Anterior cingulate cortex (tissue), 58 donors: ENCODE measurements at regions not wholly inside any gene's neighbourhood (a gene's known extent, or its start where the extent isn't known, plus 50 kb on each side); places are given as distances from the start of the nearest gene placed in this dataset.
"Not testable (repeated sequence)": the region's sequence is repeated elsewhere in the genome, so short reads cannot be mapped to it uniquely, and the experiment has no call there.

ENCODE experiments used
- DNase-seq, 58 donors: peaks; one replicate each; lab custom pipeline; 2025; lab: John Stamatoyannopoulos, UW

- no peak for DNase-seq
These were observed 51.1 kb upstream of the NUDT6 start for GRCh38 chr4:122973465-122973864.

GRCh38 chr4:122976111-122976510 is 53.7 kb upstream of the NUDT6 start:
- DNase-seq = no peak

- DNase-seq = no peak
These were observed 54.7 kb upstream of the NUDT6 start for GRCh38 chr4:122977103-122977502.

DNA sequence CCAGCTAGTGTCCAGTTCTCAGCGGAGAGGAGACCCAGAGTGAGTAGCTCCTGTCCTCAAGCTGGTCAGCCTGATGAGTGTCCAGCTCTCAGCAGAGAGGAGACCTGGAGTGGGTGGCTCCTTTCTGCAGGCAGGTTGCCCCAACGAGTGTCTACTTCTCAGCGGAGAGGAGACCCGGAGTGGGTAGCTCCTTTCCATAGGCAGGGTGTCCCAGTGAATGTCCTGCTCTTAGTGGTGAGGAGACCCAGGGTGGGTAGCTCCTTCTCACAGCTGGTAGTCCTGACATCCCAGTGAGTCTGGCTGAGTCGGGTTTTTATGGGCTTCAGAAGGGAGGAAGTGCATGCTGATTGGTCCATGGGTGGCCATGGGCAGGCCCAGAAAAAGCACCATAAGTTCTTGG is 55.7 kb upstream of the NUDT6 start:
- DNase-seq = no peak

DNA sequence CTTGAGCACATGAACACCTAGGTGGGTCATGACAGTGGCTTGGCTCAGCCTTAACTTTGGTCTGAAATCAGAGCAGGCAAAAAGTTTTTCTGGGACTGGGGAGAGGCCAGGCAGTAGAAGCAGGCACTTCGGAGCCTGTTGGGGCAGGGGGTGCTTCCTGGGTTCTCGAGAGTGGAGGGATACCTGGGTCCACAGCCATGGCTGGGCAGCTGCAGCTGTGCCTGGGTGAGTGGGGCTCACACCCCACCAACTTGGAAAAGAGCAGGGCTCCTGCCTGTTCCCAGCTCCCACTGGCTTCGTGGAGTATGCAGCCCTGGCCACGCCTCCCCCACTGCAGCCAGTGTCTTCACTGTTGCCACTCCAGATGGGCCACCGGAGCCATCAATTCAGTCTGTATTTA is 56.4 kb upstream of the NUDT6 start:
- DNase-seq = no peak

GRCh38 chr4:122980860-122981259 is 58.5 kb upstream of the NUDT6 start:
- DNase-seq = no peak

DNA sequence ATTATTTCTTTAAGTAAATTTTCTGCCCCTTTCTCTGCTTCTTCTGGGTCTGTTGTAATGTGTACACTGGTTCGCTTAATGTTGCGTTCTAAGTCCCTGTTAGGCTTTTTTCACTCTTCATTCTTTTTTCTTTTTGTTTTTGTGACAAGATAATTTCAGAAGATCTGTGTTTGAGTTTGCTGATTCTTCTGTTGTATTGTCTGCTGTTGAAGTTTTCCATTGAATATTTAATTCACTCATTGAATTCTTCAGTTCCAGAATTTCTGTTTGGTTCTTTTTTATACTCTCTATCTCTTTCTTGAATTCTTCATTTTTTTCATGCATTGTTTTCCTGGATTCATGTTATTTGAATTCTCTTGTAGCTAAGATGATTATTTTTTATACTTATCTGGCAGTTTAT is 66.3 kb upstream of the NUDT6 start:
- no peak for DNase-seq

DNA sequence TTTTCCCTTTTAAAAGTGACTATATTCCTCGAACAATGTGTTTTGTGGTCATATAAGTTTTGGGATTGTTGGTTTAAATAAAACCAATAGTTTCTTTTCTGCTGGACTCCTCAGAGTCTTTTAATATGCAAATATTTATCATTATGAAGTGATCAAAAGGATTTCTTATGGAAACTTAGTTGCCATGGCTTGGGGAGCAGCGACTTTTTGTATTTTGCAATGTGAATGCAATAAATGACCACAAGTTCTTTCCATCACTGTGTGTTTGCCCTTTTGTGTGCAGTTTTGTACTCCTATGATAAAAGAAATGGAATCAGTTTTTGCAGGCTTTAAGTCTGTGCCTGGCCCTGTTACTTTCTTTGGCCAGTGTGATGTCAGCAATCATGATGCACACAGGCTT is 68.5 kb upstream of the NUDT6 start:
- DNase-seq = no peak

- no peak for DNase-seq
These were observed 69.7 kb upstream of the NUDT6 start for GRCh38 chr4:122992057-122992456.

DNA sequence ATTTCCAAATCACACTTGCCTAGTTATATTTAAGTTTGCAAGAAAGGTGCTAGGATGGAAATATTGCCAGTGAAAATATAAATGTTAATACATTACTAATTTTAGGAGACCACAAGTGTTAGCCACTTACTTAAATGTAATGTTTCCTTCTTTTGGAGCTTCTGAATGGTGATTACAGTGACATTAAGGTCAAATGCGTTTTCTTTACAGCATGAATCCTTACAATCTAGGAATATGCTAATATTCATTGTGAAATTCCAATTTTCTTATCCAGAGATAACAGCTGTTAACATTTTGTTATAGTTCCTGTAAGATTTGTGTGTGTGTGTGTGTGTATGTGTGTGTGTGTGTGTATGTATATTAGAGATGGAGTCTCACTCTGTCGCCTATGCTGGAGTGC is 70.2 kb upstream of the NUDT6 start:
- DNase-seq = no peak

DNA sequence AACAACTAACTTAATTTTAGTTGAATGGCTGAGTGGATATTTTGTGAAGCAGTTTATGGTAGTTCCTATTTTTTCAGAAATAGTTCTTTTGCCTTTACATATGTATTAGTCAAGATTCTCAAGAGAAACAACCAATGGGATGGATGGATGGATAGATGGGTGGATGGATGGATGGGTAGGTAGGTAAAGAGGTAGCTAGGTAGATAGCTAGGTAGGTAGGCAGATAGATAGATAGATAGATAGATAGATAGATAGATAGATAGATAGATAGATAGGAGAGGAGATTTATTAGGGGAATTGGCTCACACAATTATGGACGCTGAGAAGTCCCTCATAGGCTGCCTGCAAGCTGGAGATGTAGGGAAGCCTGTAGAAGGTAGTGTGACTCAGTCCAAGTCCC is 74.0 kb upstream of the NUDT6 start:
- no peak for DNase-seq

DNA sequence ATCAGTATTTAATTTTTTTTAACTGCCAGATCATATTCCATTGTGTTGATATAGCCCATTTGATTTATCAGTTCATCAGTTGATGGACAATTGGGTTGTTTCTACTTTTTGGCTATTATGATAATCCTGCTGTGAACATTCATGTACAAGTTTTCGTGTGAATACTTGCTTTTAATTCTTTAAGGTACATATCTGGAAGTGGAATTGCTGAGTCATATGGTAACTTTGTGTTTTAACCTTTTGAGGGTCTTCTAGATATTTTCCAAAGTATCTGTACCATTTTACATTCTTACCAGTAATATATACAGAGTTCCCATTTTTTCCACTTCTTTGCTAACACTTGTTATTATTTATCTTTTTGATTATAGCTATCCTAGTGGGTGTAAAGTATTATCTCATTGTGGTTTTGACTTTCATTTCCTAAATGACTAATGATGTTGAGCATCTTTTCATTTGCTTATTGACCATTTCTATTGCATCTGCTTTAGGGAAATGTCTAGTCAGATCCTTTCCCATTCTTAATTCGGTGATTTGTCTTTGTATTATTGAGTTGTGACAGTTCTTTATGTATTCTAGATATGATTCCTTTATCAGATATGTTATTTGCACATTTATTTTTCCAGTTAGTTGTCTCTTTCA is 75.2 kb upstream of the NUDT6 start:
- DNase-seq = no peak

DNA sequence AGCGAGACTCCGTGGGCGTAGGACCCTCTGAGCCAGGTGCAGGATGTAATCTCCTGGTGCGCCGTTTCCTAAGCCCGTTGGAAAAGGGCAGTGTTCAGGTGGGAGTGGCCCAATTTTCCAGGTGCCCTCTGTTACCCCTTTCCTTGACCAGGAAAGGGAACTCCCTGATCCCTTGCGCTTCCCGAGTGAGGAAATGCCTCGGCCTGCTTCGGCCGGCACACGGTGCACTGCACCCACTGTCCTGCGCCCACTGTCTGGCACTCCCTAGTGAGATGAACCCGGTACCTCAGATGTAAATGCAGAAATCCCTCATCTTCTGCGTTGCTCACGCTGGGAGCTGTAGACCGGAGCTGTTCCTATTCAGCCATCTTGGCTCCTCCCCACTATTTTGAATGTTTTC is 81.7 kb upstream of the NUDT6 start:
- DNase-seq = not testable (repeated sequence)

- not testable (repeated sequence) for DNase-seq
These were observed 82.7 kb upstream of the NUDT6 start for GRCh38 chr4:123005126-123005525.

DNA sequence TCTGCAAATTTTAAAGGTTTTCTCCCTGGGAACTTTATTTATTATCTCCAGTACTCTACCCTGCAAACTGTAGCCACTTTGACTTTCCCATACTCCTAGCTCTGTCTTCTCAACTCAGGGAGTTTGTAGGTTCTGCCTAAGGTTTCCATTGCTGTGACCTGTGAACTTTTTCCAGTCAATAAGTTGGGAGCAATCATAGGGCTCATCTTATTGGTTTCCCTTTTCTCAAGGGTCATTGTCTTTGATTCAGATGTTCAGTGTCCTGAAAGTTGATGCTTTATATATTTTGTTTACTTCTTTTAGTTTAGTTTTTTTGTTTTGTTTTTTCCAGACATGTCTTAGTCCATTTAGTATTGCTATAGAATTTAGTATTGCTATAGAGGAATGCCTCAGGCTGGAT is 85.3 kb upstream of the NUDT6 start:
- DNase-seq = no peak

- not testable (repeated sequence) for DNase-seq
These were observed 90.0 kb upstream of the NUDT6 start for GRCh38 chr4:123012416-123012815.

DNA sequence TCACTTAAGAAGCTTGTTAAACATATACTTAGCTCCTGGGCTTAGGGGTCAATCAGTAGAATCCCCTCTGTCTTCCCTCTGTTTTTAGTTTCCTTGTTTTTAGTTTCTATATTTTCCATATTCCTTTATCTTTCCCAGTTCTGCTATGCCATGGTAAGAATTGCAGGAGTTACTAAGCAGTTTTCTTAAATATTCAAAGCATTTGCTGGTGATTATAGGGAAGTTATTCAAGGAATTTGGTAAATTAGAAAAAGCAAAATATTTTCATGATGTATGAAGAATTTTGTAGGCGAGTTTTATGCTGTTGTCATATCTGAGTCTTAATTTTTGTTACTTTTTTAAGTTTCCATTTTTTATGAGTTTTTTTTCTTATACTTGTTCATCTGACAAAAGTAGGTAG is 91.6 kb upstream of the NUDT6 start:
- DNase-seq = no peak

DNA sequence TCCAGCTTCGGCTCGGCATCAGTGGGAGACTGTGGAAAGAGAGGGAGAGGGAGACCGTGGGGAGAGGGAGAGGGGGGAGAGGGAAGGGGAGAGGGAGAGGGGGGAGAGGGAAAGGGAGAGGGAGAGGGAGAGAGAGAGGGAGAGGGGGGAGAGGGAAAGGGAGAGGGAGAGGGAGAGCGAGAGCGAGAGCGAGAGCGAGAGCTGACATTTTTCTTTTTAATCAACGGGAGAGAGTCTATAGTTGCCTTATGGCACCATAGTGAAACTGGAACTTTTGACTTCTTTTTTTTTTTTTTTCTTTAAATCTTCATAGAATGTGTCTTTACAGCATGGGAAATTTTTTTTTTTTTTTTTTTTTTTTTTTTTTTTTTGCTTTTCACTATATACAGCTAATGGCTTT is 94.7 kb upstream of the NUDT6 start:
- DNase-seq = no peak

- DNase-seq = no peak
These were observed 95.4 kb upstream of the NUDT6 start for GRCh38 chr4:123017636-123018395.

DNA sequence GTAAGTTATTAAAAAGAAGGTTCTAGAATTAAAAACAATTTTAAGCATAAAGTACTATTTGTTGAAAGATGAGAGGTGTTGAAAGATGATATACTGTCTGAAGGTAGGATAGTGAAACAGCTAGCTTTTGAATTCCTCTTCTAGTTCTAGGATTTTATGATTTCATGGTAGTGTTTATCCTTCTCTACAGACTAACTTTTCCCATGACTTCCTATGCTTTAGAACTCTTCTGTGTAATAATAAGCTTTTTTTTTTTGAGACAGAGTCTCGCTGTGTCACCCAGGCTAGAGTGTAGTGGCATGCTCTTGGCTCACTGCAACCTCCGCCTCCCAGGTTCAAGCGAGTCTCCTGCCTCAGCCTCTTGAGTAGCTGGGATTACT is 96.0 kb upstream of the NUDT6 start:
- no peak for DNase-seq

DNA sequence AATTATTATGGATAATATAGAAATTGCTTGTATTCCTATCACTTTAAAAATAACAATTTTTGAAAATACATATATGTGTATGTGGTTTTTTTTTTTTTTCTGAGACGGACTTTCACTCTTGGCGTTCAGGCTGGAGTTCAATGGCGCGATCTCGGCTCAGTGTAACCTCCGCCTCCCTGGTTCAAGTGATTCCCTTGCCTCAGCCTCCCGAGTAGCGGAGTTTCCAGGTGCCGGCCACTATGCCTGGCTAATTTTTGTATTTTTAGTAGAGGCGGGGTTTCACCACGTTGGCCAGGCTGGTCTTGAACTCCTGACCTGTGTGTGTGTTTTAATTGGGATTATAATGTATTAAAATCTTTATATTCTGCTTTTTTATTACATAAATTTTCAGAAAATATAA is 97.9 kb upstream of the NUDT6 start:
- DNase-seq = no peak

- DNase-seq = no peak
These were observed 101.2 kb upstream of the NUDT6 start for GRCh38 chr4:123023647-123024046.

DNA sequence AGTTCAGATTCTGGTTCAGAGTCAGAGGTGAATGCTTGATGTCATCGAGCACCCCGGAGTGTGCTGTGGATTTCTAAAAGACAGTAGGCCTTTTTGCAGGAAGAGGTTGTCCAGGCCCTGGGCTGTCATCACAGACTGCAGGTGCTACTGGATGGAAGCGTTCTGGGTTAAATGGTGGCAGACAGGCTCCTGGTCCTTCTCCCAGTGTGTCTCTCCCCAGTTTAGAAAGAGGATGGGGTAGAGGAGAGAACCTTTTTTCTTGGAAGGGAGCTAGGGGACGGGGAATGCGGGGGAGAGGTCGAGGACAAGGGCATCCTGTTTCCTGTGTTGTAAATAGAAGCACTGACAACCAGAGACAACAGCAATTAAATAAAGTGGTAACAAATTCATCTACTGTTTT is 102.3 kb upstream of the NUDT6 start:
- DNase-seq = no peak
